ENCODE measurements at regions not wholly inside any gene's neighbourhood (a gene's known extent, or its start where the extent isn't known, plus 50 kb on each side); places are given as distances from the start of the nearest gene placed in this dataset.

DNA sequence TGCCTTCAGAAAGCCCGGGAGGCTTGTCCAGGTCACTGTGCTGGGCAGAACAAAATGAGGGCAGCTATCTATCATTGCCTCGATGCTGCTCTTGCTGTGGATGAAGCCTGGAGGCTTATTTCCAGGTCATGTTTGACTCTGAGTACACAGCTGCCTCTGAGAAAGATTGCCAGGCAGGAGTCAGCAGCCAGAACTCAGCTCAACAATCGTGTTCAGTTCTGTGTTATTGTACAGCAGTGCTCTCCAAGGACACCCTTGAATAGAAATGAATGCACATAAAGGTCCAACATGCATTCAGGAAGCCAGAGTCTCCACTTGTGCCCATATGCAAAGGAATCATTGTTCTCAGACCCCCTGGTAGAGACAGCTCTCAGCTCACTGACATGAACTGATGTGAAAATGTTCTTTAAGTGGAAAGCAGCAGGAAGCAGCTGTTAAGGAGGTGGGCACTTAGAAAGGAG, 61.7 kb upstream of the ZFR start:
- H3K9me3 ChIP-seq: no peaks in the 10 kb centered on the region
- H3K4me1 ChIP-seq: peaks cover 0 to 25% (median 0%) of the 10 kb centered on the region in 4 donors
- no peaks in the 10 kb centered on the region for H3K36me3 ChIP-seq
- H3K27me3 ChIP-seq: no peaks in the 10 kb centered on the region
- peak overlapping the region in 2 of 4 donors; percentile 31 to 46 for H3K27ac ChIP-seq
- no peak overlapping the region for H3K4me3 ChIP-seq
- no peak for DNase-seq
- TF ChIP-seq, protein P1, sequence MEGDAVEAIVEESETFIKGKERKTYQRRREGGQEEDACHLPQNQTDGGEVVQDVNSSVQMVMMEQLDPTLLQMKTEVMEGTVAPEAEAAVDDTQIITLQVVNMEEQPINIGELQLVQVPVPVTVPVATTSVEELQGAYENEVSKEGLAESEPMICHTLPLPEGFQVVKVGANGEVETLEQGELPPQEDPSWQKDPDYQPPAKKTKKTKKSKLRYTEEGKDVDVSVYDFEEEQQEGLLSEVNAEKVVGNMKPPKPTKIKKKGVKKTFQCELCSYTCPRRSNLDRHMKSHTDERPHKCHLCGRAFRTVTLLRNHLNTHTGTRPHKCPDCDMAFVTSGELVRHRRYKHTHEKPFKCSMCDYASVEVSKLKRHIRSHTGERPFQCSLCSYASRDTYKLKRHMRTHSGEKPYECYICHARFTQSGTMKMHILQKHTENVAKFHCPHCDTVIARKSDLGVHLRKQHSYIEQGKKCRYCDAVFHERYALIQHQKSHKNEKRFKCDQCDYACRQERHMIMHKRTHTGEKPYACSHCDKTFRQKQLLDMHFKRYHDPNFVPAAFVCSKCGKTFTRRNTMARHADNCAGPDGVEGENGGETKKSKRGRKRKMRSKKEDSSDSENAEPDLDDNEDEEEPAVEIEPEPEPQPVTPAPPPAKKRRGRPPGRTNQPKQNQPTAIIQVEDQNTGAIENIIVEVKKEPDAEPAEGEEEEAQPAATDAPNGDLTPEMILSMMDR (IDR thresholded peaks at IDR 0.05): no peak
- no peak for TF ChIP-seq POLR2A (IDR thresholded peaks at IDR 0.05)

DNA sequence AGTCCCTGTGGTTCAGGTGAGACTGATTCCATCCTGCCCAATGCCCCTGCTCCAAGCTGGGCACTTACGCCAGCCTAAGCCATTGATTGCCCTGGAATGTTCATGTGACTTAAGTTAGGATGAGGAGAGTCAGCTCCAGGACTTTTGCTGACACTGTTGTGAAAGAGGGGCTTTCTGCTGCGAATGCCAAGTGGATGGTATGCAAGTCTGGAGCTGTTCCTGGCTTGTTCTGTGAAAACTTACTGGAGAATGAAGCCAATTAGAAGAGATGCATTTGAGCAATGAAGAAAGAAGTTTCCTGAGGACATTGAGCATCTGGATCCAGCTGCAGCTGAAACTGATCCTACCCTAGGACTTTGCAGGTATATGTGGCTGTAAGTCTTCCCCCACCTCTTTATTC, 61.2 kb upstream of the ZFR start:
- no peaks in the 10 kb centered on the region for H3K27me3 ChIP-seq
- H3K27ac ChIP-seq: peak overlapping the region in 3 of 4 donors; percentile 25 to 61 (median 46)
- TF ChIP-seq POLR2A (IDR thresholded peaks at IDR 0.05): no peak
- TF ChIP-seq, protein P1 (IDR thresholded peaks at IDR 0.05): no peak

DNA sequence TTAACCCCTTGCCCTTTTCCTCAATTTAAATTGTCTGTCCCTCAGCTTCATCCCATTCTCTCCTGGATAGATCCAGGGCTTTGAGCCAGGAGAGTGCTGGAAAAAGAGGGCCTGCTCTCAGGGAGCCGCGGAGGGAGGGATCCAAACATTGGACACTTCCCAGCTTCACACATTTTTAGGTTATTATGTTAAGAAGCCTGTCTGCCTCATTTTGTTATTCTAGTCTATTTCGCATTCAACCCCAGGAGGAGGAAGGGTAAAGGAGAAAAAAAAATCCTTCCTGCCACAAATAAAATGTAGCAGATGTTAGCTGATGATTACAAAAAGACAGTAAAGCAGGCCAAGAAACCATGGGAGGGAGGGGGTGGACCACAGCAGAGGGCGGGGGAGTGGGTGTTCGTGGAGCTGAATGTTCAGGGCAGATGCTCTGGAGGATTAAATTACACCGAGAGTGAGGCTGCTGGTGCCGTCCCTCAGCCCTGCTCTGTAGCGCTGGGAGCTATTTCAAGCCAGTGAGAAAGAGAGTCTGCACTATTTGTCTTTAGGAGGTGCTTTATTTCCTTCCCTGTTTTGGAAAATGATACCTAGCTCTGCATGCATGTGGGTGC, 60.6 kb upstream of the ZFR start:
- peak overlapping the region in 3 of 4 donors; percentile 25 to 61 (median 46) for H3K27ac ChIP-seq

More for the DNA sequence above, 61.2 kb upstream of the ZFR start:
- H3K36me3 ChIP-seq: no peaks in the 10 kb centered on the region
- H3K9me3 ChIP-seq: no peaks in the 10 kb centered on the region
- H3K4me3 ChIP-seq: no peak overlapping the region
- peaks cover 0 to 25% (median 0%) of the 10 kb centered on the region in 4 donors for H3K4me1 ChIP-seq
- no peak for DNase-seq

DNA sequence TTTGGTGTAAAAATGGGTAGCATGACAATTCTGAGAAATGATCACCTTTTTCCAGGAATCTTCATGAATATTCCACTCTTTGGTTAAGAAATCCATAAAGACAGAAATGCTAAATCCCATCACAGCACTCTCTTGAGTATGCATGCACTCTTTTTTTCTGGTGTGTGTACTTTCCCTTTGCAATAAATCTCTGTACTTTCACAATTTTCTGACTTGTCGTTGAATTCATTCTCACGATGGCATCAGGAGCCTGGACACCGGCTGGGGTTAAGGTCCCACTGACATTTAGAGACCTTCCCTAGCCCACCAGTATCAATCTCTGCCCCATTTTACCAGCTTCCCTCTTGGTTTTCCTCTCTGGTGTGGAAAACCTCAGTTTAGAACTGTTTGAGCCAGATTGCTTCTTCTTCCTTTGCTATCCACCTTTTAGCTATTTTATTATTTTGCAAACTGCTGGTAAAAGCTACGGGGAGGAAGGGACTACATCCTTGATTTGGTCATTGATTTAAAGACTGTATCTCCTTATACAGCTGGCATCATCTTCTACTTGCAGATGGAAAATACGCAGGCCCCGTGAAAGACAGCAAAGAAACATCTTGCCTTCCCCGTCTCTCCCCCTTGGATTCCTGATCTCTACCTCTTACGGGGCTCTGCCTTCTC, 59.9 kb upstream of the ZFR start:
- Histone ChIP-seq H3K9me3 (no peaks in the 10 kb centered on the region), H3K4me3 (no peak overlapping the region), H3K4me1 (peaks cover 0 to 25% (median 0%) of the 10 kb centered on the region in 4 donors), H3K27me3 (no peaks in the 10 kb centered on the region), H3K27ac (peak overlapping the region in 2 of 4 donors; percentile 25 to 61), H3K36me3 (no peaks in the 10 kb centered on the region)
- TF ChIP-seq POLR2A (IDR thresholded peaks at IDR 0.05): no peak
- TF ChIP-seq, protein P1 (IDR thresholded peaks at IDR 0.05): no peak
- DNase-seq: no peak

More for the DNA sequence above, 60.6 kb upstream of the ZFR start:
- H3K27me3 ChIP-seq: no peaks in the 10 kb centered on the region
- H3K4me3 ChIP-seq: no peak overlapping the region
- no peaks in the 10 kb centered on the region for H3K9me3 ChIP-seq
- peaks cover 0 to 25% (median 0%) of the 10 kb centered on the region in 4 donors for H3K4me1 ChIP-seq
- TF ChIP-seq POLR2A (IDR thresholded peaks at IDR 0.05): no peak
- TF ChIP-seq, protein P1 (IDR thresholded peaks at IDR 0.05): no peak
- H3K36me3 ChIP-seq: no peaks in the 10 kb centered on the region
- no peak for DNase-seq

DNA sequence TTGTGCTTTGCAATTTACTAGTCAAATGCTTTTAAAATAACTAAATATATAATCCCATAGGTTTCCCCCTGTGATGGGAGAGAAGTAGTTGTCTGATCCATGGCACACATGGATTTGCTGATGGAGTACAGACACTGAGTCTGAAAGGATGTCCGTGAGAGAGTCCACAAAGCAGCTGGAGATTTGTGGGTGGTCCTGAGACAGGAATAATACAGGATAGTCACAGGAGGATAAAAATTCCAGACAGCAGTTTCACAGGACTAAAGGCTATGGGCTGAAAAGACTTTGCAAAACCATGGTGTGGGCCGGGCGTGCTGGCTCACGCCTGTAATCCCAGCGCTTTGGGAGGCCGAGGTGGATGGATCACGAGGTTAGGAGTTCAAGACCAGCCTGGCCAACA, 58.7 kb upstream of the ZFR start:
- H3K36me3 ChIP-seq: no peaks in the 10 kb centered on the region
- peaks cover 0 to 25% (median 0%) of the 10 kb centered on the region in 4 donors for H3K4me1 ChIP-seq
- TF ChIP-seq, protein P1 (IDR thresholded peaks at IDR 0.05): no peak
- no peak for TF ChIP-seq POLR2A (IDR thresholded peaks at IDR 0.05)
- no peak overlapping the region for H3K4me3 ChIP-seq
- no peaks in the 10 kb centered on the region for H3K27me3 ChIP-seq
- H3K9me3 ChIP-seq: no peaks in the 10 kb centered on the region
- no peak for DNase-seq
- H3K27ac ChIP-seq: no peak overlapping the region

All from Peyer's patch (tissue), 4 donors.